HG02571 (cell line): ENCODE measurements at regions not wholly inside any gene's neighbourhood (a gene's known extent, or its start where the extent isn't known, plus 50 kb on each side); places are given as distances from the start of the nearest gene placed in this dataset.
A peak's percentile ranks its signal among the peaks of the same experiment; 100 is the strongest.

Source experiments
- ATAC-seq: cut with Tn5 transposase; IDR thresholded peaks from one replicate; pipeline ENCODE4 v1.9.1; 2021; ENCODE audit warnings: mild to moderate bottlenecking, moderate library complexity; ENCODE audit not compliant: unreplicated experiment

DNA sequence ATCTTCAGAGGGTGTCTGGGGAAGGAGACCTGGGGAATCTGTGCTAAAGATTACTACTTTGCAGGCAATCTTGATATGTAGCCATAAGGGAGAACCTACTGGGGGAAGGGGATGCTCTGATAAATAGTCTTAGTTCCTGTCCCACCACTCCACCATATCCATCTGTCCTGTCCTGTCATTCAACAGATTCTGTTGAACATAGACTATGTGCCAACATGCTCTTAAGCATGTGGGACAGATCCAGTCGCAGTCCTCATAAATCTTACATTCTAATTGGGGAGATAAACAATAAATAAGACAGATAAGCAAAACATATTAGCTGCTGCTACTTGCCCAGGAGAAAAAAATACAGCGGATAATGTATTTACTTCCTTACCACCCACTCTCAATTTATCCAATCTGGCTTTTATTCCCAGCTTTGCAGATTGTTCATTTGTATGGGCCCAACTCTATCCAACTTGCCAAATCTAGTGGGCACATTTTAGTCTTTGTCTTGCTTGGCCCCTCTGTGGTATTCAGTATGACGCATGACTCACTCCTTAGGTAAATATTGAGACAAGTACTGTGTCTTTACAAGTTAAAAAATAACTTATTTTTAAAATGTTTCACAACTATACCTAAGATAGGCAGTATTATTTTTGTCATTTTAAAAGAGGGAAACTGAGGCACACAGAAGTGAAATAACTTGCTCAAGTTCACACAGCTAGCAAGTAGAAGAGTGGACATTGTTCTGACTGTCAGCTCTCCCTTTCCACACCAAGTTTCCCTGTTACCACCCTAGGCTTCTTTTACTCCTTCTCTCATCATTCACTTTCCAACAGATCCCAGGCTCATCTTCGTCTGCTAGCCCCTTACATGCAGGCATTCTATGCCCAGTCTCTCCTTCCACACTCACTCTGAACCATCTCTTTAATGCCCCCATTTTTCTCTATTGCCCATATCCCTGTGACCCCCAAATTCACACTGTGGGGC, 133.6 kb upstream of the SESN3 start:
- no peak for ATAC-seq

GRCh38 chr11:95363708-95364107, 132.7 kb upstream of the SESN3 start:
- no peak for ATAC-seq

DNA sequence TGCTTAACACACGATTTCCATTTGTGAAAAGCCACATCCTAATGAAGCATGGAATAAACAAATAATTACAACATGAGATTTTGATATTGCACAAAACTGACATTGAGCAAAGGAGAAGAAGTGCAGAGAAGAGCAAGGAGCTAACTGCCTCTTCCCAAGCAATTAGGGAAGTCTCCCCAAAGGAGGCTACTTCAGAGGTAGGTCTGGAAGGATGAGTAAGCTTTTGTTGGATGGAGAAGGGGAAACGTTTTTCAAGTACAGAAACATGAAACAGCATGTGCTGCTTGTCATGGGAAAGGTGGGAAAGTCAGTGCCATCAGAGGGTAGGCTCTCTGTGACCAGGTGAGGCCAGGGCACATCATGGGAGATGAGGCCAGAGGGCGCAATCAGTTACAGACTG, 132.2 kb upstream of the SESN3 start:
- no peak for ATAC-seq

- no peak for ATAC-seq
Observed at GRCh38 chr11:95361180-95361579, 130.2 kb upstream of the SESN3 start.

DNA sequence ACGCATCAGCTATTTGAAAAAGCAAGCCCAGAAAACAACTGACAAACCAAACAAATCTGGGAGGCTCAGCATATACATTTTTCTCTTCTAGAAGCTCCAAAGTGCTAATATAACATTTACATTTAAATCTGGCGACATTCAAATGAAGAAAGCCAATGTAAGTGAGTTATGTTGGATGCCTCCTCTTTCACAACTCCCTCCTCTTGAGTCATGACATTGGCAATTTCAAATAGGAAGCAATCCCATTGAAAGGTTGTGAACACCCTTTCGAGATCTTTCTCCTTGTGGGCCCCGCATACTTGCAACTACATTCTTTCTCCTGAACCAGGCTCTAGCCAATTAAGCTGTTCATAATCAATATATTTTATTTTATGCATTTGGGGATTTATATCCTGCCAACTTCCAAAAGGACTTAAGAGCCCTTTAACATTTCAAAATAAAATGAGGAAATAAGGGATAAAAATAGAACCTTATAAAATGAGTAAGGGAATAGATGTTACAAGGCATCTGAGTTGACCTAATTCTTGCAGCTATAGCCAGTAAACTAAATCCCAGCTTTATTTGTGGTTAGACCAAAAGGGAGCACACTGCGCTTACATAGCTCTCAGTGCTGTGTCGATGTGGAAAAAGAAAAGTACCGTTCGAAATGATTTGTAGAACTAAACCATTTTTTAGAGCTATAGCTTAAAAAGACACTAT, 129.5 kb upstream of the SESN3 start:
- no peak for ATAC-seq

DNA sequence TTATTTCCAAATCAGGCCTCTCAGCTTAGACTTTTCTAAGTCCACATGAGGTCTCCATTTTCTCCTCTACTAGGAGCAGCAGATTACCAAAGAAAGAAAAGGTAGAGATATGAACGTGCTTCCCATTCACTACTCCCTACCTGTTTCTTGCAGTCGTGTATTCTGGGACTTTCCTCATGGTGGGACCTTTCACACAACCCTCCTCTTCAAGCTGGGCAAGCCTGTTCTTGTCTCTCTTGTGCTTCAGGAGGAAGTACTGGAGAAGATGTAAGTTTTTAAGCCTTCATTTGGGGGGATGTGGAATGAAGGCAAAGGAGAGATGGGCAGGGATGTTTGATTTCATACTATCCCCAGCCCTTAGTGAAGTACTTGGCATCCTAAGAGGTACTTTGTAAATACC, 128.8 kb upstream of the SESN3 start:
- no peak for ATAC-seq

DNA sequence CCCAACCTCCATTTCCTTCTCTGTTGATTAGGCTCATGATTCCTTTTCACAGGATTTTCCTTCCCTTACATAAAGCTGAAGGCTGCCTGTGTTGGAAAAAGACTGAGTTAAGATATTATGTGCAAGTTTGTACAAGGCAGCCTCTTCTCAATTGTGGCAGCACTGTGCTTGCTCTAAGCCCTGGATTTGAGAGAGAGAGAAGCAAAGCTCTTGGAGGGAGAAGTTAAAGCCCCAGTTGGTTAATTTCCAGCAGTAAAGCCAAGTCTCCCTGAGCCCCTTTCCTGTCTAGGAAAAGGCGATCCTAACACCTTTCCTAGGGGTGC, 128.3 kb upstream of the SESN3 start:
- no peak for ATAC-seq

- ATAC-seq: no peak
Observed at GRCh38 chr11:95358511-95359340, 127.7 kb upstream of the SESN3 start.

DNA sequence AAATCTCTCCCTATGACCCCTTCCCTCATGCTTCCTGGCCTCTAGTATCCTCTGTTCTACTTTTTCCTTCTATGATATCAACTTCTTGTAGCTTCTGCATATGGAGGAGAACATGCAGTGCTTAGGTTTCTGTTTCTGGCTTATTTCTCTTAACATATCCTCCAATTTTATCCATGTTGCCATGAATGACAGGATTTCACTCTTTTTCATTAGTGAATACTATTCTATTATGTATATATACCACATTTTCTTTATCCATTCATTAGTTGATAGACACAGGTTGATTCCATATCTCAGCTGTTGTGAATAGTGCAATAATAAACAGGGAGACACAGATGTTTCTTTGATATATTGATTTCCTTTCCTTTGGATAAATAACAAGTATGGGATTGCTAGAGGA, 123.3 kb upstream of the SESN3 start:
- ATAC-seq: no peak

DNA sequence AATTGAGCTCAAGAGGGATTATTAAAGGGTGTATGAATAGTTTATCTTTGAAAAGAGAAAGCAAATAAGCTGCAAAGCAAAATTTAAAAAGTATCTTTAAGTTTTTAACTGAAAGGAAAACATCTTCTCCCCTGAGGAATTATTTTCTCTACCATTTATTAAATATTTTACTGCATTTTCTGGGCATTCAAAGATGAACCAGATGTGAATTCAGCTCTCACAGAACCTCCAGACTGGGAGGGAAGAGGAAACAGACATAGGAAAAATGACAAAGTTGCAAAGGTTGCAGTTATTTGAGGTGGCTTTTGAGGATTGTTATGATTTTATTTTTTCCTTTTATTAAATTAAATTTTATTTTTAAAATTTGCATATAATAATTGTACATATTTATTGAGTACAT, 122.7 kb upstream of the SESN3 start:
- no peak for ATAC-seq

GRCh38 chr11:95352733-95353346, 121.8 kb upstream of the SESN3 start:
- no peak for ATAC-seq

DNA sequence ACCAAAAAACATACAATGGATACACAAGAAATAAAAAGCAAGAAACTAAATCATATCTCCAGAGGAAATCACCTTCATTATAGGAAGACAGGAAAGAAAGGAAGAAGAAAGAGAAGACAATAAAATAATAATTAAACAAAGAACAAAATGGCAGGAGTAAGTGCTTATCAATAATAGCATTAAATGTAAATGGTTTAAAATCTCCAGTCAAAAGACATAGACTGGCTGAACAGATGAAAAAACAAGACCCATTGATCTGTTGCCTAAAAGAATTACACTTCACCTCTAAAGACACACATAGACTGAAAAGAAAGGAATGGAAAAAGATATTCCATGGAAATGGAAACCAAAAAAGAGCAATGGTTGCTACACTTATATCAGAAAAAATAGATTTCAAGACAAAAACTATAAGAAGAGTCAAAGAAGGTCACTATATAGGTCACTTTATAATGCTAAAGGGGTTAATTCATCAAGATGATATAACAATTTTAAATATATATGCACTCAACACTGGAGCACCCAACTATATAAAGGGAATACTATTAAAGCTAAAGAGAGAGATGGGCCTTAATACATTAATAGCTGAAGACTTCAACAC, 118.4 kb upstream of the SESN3 start:
- no peak for ATAC-seq

DNA sequence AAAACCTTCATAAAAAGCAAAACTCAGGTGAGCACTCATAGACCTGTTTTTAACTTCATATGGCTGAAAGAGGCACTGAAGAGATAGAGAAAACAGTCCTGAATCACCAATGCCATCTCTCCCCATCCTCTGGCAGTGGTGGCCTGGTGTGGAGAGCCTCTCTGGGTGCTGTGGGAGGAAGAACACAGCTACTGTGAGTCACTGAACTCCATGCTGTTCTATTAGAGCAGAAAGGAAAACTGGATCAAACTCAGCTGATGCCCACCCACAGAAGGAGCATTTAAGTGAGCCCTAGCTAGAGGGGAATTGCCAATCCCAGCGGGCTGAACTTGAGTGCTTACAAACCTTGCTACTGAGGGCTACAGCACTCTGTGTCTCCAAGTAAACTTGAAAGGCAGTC, 115.3 kb upstream of the SESN3 start:
- ATAC-seq: no peak

GRCh38 chr11:95345651-95346050, 114.6 kb upstream of the SESN3 start:
- no peak for ATAC-seq

DNA sequence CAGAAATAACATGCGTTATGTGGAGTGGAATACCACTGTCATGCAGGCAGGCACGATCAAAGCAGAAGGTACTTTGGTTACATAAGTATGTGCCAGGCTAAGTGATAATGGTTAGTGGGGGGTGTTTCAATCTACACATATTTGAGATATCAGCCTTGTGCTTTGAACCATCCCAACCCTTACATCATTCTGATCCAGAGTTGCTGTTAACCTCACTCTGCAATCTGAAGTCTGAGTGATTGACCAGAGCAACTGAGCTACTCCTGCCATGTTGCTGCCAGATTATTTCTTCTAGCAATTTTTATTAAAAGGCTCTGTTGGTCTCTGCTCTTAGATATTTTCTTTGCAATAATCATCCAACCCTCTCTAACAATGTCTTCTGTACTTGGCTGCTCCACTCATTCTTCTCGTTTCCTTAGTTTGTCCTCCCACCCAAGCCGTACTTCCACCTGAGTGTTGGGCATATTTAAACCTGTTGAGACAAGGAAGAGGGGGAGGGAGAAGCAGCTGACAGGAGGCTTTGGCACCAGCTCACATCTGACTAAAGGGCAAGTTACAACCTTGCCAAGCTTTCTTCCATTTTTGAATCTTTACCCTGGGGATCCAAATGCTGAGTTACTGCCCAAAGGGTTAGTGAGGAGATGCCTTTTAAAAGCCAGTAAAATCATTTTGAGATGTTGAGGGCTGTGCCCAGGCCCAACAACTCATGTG, 114.1 kb upstream of the SESN3 start:
- no peak for ATAC-seq

DNA sequence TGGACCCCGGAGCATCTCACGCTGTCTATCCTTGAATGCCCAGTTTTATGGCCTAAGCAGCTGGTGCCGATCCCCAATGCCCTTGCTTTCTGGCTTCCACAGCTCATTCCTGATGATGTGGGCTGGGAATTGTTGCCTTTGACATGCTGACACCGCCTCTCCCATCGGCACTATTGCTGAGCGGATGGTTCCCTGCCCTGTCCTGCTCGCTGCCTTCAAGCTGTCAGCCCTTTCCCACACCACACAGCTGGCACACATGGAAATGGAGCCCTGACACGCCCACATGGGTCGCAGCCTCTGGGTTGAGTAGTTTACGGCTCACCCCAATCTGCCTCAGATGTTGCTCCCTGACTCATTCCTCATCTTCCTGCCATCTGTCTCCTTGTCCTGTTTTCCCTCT, 110.2 kb upstream of the SESN3 start:
- ATAC-seq: no peak

DNA sequence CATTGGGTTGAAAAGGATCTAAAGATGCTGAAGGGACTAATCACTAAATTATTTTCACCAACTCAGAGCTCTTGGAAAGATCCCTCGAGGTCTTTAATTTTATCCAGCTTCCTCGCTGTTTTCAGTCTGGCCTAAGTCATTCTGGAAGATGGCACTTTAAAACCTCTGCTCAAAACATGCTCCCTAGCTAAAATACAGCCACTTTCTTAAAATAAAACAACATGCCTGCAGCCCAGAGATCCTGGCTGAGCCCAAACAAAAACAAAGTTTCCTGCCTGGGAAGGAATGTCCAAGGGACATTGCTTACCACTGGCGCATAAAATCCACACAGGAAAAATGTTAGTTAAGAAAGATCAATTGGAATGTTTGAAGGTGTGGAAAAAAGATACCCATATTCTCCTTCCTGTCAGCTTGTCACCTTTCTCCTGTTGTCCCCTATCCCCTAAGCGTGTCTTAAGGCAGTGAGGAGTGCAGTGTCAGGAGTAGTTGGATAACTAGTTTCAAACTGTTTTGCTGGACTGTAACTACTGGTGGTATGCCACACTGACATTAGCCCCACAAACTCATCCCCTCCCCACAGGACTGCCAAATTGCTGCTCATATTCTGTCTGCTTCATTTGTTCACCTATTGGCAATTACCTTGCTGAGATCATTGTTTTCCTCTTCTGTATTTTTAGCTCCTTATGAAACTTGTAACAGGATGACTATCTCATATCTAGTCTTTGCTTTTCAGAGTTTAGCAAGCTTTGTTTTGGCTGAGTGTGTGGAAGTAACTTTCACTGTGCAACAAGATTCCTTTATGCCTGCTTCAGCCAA, 108.3 kb upstream of the SESN3 start:
- ATAC-seq: no peak

GRCh38 chr11:95338430-95338991, 107.5 kb upstream of the SESN3 start:
- ATAC-seq: no peak

DNA sequence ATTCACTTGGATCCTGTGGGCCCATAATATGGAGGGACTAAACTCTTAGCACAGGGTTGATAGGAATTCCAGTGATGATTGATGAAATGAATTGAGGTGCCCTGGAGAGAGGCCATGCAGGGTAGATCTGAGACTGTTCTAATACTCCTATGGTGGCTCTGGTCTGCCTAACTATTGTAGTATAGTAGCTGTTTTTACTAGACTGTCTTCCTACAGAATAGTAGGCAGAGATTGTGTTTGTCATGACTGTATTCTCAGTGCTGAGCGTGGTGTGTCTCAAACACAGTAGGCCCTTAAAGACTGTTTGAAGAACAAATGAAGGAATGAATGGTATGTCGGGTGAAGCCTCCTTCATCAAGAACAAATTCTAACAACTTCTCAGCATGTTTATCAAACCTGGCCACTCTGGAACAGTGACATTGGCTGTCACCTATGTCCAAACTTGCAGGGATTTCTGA, 107.0 kb upstream of the SESN3 start:
- ATAC-seq: peak; percentile 7
